ENCODE measurements at regions not wholly inside any gene's neighbourhood (a gene's known extent, or its start where the extent isn't known, plus 50 kb on each side); places are given as distances from the start of the nearest gene placed in this dataset.

- TF ChIP-seq CBFB (IDR thresholded peaks at IDR 0.05; ENCODE audit: low read depth) (no peak), ZBTB40 (IDR thresholded peaks at IDR 0.05; ENCODE audit: borderline replicate concordance) (no peak), ZNF274 (IDR thresholded peaks at IDR 0.05; ENCODE audit: insufficient read depth, insufficient read length) (no peak), EZH2 (IDR thresholded peaks at IDR 0.05; ENCODE audit: borderline replicate concordance, control insufficient read depth, low read depth, low read length) (no peak), EED (IDR thresholded peaks at IDR 0.05; ENCODE audit: low read depth) (no peak), EGR1 (IDR thresholded peaks at IDR 0.05; ENCODE audit: borderline replicate concordance in 1 of 2, low read depth in 2 of 2, low read length in 2 of 2) (no peak), IKZF1 (conservative IDR thresholded peaks at IDR 0.05) (no peak)
- TF ChIP-seq, protein P1, sequence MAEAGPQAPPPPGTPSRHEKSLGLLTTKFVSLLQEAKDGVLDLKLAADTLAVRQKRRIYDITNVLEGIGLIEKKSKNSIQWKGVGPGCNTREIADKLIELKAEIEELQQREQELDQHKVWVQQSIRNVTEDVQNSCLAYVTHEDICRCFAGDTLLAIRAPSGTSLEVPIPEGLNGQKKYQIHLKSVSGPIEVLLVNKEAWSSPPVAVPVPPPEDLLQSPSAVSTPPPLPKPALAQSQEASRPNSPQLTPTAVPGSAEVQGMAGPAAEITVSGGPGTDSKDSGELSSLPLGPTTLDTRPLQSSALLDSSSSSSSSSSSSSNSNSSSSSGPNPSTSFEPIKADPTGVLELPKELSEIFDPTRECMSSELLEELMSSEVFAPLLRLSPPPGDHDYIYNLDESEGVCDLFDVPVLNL (IDR thresholded peaks at IDR 0.05; ENCODE audit: low read depth, low read length): no peak
These were observed 935.9 kb upstream of the LRATD1 start for GRCh38 chr2:13696601-13697000.
